ENCODE measurements at regions not wholly inside any gene's neighbourhood (a gene's known extent, or its start where the extent isn't known, plus 50 kb on each side); places are given as distances from the start of the nearest gene placed in this dataset.

- DNase-seq (ENCODE audit: low read depth) = no peak
- no peak for TF ChIP-seq CTCF (conservative IDR thresholded peaks at IDR 0.05; ENCODE audit: control insufficient read depth, insufficient read depth, low read depth, low read length)
- no peak overlapping the region for H3K4me3 ChIP-seq (ENCODE audit: control insufficient read depth, low read depth, low read length)
Observed at GRCh38 chr6:9623985-9624384, 790.9 kb downstream of the TFAP2A start.

GRCh38 chr6:9623228-9623832 is 791.5 kb downstream of the TFAP2A start:
- H3K4me3 ChIP-seq (ENCODE audit: control insufficient read depth, low read depth, low read length) = no peak overlapping the region
- TF ChIP-seq CTCF (conservative IDR thresholded peaks at IDR 0.05; ENCODE audit: control insufficient read depth, insufficient read depth, low read depth, low read length) = no peak
- no peak for DNase-seq (ENCODE audit: low read depth)

GRCh38 chr6:9621276-9621675 is 793.6 kb downstream of the TFAP2A start:
- no peak for TF ChIP-seq CTCF (conservative IDR thresholded peaks at IDR 0.05; ENCODE audit: control insufficient read depth, insufficient read depth, low read depth, low read length)
- peak; percentile 2 for DNase-seq (ENCODE audit: low read depth)
- H3K4me3 ChIP-seq (ENCODE audit: control insufficient read depth, low read depth, low read length) = no peak overlapping the region

GRCh38 chr6:9620687-9621086 is 794.2 kb downstream of the TFAP2A start:
- no peak for TF ChIP-seq CTCF (conservative IDR thresholded peaks at IDR 0.05; ENCODE audit: control insufficient read depth, insufficient read depth, low read depth, low read length)
- DNase-seq (ENCODE audit: low read depth) = no peak
- no peak overlapping the region for H3K4me3 ChIP-seq (ENCODE audit: control insufficient read depth, low read depth, low read length)

- no peak for TF ChIP-seq CTCF (conservative IDR thresholded peaks at IDR 0.05; ENCODE audit: control insufficient read depth, insufficient read depth, low read depth, low read length)
- H3K4me3 ChIP-seq (ENCODE audit: control insufficient read depth, low read depth, low read length) = no peak overlapping the region
- no peak for DNase-seq (ENCODE audit: low read depth)
Observed at GRCh38 chr6:9620263-9620662, 794.6 kb downstream of the TFAP2A start.

- no peak for TF ChIP-seq CTCF (conservative IDR thresholded peaks at IDR 0.05; ENCODE audit: control insufficient read depth, insufficient read depth, low read depth, low read length)
- no peak overlapping the region for H3K4me3 ChIP-seq (ENCODE audit: control insufficient read depth, low read depth, low read length)
- DNase-seq (ENCODE audit: low read depth) = no peak
Observed at GRCh38 chr6:9614778-9615177, 800.1 kb downstream of the TFAP2A start.

GRCh38 chr6:9612489-9612888 is 802.4 kb downstream of the TFAP2A start:
- no peak overlapping the region for H3K4me3 ChIP-seq (ENCODE audit: control insufficient read depth, low read depth, low read length)
- no peak for DNase-seq (ENCODE audit: low read depth)
- TF ChIP-seq CTCF (conservative IDR thresholded peaks at IDR 0.05; ENCODE audit: control insufficient read depth, insufficient read depth, low read depth, low read length) = no peak
